ENCODE measurements at regions not wholly inside any gene's neighbourhood (a gene's known extent, or its start where the extent isn't known, plus 50 kb on each side); places are given as distances from the start of the nearest gene placed in this dataset.
"Not testable (repeated sequence)": the region's sequence is repeated elsewhere in the genome, so short reads cannot be mapped to it uniquely, and the experiment has no call there.

DNA sequence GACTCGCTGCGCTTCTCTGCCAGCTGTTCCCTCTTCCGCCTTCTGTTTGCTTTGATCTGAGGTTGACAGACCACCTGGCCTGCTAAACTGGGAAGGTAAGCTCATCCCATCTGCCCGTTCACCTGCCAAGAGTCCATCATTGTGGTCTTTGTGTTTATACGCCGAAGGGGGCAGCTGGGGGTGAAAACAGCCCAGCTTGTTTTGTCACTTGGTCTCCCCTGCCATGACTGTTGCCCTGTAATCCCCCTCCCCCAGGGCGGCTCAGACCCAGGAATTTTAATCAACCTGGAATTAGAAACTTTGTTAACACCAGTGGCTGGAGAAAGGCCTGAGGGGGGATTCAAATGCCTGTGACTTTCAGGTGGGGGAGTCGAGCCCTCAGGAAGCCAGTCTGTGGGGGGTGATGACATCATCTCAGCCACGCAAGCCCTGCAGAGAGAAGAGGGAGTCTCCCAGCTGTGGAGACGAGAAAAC, 333.3 kb downstream of the BCOR start:
- DNase-seq (ENCODE audit: low read depth in 2 of 2), result no peak

DNA sequence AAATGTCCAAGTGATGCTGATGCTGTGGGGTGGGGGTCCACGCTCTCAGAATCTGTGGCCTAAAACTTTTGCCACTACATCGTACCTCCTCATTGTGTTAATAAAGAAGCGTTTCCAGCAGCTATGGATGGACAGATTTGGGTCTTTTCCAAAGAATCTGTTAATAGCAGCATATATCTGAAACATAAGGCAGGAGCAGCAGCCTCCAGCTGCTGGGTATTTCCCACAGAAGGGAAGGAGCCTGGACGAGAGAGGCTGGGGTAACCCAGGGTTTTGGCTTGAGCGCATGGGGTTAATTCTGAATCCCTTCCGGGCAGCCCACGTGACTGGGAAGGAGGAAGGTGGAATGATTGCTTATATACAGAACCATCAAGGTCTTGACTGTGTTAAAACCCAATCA, 332.4 kb downstream of the BCOR start:
- DNase-seq (ENCODE audit: low read depth in 2 of 2), result no peak

DNA sequence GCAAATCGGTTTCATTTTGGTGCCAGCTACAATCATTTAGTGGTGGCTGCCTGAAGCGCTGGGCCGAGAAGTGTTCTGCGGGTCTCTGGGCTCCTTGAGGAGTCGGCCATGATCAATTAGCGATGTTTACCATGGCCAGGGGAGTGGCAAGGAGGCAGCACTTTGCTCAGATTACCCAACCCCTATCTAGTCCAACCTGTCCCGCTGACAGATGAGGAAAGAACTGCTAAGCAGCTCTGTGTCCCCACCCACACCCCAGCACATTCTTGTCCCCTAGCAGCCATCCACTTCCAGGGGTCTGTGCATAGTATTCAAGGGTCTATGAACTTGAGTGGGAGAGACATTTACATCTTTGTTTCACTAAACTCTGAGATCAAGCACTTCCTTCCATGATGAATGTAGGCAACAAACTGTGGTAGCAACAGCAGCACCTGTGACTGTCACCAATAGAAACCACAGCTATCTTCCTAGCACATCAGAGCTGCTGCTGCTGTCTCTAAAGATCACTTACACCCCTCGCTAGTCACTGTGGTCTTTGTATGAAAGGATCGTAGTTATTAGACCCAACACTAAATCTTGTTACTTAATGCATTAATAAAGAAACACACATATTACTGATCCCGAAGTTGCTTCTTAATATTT, 331.6 kb downstream of the BCOR start:
- DNase-seq (ENCODE audit: low read depth in 2 of 2), result no peak

DNA sequence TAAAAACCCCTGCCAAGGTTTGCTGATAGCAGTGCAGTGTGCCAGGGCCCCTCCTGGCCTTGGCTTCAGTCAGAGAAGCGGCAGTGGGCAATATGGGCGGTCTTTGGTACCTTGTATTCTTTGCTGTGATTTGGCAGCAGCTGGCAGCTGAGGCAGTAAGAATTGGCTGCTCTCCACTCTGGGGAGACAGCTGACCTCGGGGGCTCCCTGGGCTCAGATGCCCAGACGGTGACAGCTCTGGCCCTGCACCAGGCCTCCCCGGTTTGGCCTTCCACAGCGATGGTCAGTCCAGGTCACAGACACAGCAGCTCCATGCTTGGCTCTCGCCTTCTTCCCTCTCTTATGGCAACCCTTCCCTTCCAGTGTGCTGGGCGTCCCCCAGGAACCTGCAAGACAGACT, 330.9 kb downstream of the BCOR start:
- DNase-seq (ENCODE audit: low read depth in 2 of 2), result no peak

DNA sequence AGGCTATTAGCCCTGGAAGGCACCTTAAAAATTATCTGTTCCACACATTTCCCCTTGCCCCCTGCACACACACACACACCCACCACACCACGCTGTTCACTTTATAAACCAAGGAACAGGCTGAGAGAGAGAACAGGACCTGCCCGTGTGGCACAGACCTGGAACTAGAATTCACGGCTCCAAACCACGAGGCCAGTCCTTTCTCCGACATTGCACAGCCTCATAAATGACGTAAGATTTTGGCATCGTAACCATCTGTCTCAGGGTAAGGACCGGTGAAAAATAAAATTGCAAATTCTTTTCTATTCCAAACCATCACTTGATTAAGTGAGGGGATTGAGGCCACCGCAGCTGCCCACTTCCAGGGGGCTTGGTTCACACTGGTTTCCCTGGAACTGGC, 330.3 kb downstream of the BCOR start:
- DNase-seq (ENCODE audit: low read depth in 2 of 2), result no peak

DNA sequence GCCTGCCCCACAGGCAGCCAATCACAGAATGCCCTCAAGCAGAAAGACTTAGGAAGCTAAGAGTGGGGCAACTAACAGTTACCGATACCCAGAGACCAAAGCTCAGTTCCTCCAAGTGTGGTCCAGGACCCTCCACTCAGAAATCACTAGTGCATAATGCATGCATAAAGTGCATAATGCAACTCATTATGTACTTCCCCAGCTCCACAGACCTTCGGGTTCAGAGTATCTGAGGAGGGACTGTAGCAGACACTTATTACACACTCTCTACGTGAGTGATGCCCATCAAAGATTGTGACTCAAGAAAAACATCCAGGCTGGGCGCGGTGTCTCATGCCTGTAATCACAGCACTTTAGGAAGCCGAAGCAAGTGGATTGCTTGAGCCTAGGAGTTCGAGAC, 328.0 kb downstream of the BCOR start:
- no peak for DNase-seq (ENCODE audit: low read depth in 2 of 2)

DNA sequence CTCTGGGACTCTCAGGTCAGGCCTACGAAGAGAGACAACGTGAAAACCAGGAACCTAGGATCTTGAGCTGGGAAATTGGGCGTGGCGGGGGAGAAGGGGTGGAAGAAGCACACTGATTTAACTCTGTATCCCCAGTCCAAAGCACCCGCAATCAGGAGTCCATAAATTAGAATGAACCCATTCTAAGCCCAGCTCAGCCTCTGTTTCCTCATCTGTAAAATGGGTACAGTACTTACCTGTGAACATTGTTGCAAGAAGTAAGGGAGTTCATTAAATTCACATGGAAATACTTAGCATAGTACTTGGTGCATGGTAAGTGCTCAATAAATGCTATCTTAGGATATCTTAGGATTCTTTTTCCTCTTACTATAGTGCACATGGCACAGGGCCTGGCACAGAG, 326.7 kb downstream of the BCOR start:
- no peak for DNase-seq (ENCODE audit: low read depth in 2 of 2)

DNA sequence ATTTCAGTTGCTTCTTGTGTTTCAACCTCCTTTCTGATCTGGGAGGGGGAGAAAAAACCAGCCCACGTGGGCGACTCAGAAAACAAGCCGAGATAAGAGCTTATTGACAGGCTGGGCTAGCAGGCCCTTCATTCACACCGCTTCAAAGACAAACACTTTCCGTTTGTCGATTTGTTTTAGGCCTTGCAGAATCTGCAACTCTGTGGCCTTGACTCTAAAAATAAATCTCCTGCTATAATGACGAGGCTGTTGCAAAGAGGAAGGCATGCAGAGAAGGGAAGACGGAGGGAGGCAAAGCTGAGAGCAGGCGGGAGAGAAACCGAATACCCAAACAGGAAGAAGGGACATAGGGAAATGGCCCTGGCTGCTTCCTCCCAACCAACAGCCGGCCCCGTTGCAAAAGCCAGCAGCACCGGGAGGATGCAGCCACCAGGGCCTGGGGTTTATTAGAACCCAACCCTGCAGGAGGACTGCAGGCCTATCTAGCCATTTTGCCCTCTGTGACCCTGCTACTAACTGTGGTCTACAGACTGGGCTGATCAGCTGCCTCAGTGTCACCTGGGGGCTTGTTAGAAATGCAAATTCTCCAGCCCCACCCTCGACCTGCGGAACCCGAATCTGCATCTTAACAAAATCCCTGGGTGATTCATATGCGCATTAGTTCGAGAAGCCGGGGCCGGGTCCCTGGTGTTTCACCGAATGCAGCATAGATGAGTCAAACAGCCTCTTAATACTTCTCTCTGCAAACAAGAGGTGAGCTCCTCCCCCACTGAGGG, 325.5 kb downstream of the BCOR start:
- DNase-seq (ENCODE audit: low read depth in 2 of 2), result peak; percentile 53 to 54

DNA sequence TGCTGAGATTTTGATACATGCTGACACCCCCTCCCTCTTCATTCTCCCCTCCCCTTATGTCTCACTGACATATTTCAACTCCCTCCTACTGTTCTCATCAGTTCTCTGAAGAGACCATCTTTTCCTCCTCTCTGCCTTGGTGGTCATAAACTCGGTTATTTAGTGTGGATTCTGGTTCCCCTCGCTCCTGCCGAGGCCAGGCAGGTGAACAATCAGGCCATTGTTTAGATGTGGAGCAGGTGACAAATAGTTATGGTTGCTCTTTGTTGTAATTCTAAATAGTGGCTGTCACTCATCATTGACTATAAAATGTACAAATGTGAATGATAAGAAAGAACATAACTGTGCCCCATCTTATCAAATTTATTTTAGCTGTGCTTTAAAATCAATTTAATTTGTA, 324.6 kb downstream of the BCOR start:
- no peak for DNase-seq (ENCODE audit: low read depth in 2 of 2)

DNA sequence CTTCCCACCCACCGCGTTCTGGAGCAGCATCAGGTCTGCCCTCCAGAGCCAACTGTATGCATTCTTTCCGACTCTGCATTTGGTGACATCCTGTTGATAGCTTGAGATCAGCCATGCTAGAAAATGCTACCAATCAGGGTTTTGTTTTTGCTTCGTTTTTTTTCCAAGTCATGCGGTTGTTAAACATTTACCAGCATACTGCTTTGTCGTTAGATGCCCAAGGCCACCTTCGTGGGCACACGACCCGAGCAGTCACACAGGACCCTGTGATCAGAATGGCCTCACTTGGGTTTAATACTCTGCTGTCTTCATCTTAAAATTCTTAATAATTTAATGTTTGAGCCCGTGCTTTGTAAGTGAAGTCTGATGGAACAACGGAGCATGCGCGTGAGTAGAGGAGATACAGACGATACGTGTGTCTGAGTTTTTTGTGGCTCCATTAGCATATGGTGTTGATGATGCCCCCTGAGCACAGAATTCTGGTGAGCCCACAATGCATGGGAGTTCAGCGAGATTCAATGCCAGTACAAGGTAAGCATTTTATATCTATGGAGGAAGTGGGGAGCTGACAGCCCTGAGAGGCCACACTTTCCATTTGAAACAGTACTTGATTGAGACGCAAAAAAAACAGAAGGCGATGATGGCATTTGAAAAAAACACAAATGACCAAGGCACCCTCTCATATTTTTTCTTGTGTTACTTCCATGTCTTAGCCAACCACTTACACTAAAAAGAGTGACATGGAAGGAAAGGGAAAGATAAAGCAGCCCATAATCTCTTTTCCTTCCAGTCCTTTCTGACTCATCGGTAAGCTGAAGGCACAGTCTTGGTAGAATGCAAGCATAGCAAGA, 323.6 kb downstream of the BCOR start:
- no peak for DNase-seq (ENCODE audit: low read depth in 2 of 2)

DNA sequence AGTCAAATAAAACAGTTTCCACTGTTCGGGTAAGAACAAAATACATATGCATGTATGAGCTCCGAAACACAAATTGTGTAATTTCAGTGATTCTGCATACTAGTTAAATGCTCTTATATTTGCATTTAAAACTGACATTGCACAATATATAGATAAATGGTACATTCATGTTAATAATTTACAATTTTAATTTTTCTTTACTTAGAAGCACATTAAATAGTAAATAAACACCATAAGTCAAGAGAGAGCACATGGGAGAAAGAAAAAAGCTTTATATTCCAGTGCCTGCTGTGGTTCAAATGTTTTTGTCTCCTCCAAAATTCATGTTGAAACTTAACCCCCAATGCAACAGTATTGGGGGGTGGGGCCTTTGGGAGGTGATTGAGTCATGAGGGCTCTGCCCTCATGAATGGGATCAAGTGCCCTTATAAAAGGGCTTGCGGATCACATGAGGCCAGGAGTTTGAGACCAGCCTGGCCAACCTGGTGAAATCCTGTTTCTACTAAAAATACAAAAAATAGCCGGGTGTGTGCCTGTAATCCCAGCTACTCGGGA, 322.9 kb downstream of the BCOR start:
- no peak for DNase-seq (ENCODE audit: low read depth in 2 of 2)

DNA sequence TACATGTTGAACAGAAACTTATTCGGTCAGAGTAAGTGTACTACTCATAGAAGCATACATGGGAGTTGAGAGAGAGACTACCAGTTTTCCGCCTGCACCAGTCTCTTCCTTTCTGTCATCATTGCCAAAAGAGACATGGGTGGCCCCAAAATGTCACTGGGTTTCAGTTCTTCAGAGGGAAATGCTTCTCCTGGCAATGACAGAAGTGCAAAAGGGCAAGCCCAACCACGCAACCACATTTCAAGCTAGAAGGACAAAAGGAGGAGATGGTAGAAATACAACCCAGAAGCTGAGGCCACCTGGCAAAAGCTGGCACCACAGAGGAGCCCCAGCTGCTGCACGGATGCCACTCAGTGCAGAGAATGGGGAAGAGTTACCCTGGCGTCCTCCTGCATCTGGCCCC, 320.1 kb downstream of the BCOR start:
- DNase-seq (ENCODE audit: low read depth in 2 of 2), result no peak

DNA sequence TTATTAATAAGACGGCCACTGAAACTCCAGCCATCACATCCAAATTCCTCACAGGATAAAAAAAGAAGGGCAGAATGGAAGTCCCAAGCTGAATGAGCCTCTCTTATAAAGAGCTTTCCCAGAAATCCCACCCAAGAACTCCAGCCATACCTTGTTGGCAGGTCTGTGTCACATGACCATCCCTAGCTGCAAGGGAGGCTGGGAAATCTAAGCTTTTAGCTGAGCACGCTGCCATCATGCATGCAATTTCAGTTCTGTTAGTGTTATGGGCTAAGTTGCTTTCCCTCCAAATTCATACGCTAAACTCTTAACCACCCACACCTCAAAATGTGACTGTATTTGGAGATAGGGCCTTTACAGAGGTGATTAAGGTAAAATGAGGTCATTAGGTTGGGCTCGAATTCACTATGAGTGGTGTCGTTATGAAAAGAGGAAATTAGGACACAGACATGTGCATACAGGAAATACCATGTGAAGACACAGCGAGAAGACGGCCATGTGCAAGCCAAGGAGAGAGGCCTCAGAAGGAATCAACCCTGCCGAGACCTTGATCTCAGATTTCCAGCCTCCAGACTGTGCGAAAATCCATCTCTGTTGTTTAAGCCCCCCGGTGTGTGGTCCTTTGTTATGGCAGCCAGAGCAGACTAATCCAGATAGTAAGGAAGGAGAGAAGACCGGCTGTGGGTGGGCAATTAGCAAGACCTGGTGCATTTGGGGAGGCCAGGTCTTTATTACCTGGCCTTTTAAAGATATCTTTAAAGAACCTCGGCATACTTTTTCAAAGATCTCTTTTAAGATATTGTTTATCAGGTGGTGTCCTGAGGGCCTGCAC, 317.6 kb downstream of the BCOR start:
- no peak for DNase-seq (ENCODE audit: low read depth in 2 of 2)

DNA sequence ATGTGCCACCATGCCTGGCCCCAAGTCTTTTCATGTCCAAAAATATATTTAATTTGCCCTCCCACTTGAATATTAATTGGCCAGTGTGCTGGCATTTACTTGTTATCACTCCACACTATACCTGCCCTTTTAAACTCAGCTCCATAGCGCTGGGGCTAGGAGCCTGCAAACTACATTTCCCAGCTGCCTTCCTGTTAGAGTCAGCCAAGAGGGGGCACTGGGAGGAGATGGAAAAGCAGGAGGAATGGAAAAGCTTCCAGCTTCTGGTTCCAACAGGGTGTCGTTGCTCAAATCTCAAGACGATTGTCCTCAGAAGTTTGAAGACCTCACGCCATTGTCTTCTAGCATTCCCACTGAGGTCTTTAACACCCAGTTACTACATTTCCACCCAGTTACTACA, 315.5 kb downstream of the BCOR start:
- DNase-seq (ENCODE audit: low read depth in 2 of 2), result no peak

DNA sequence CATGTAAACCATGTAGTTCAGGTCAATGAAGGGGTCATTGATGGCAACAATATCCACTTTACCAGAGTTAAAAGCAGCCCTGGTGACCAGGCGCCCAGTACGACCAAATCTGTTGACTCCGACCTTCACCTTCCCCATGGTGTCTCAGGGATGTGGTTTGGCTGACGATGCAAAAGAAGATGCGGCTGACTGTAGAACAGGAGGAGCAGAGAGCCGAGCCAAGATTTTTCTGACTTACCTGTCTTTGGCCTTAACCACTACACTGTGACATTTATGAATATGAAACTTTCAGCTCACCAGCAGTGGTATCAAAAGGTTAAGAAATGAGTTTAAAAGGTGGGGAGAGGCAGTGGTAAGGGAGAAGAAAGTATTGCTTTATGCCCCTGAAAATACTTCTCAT, 309.8 kb downstream of the BCOR start:
- no peak for DNase-seq (ENCODE audit: low read depth in 2 of 2)

DNA sequence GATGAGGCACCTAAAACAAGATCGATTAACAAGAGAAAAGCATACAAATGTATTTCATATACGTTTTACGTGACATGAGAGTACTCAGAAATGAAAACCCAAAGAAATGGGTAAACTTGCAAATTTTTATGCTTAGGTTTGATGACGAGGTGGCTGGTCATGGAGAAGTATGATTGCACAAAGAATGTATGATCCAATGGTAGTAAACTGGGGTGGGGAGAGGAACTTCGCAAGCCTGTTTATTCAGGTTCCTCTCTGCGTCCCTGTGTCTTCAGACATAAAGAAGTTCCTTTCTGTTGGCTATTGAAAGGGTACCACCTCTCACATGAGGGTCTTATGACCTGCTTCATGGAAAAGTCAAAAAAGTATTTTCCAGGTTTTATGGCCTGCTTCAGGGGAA, 309.2 kb downstream of the BCOR start:
- no peak for DNase-seq (ENCODE audit: low read depth in 2 of 2)

DNA sequence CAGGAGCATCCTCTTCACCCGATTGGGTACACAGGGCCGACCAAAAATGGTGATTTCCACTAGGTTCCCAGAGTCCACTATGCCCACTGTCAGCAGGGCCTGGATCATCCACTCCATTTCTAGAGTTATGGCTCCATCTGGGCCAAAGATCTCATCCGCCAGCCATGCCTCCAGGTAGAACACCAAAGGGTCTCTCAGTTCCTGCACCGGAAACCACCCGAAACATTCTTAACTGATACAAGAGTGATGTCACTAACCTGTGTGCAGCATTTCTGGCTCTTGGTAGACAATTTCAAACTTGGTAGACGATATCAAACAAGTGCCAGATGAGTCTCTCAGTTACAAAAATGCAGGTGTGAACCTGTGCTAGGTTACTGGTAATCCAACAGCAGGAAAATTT, 306.1 kb downstream of the BCOR start:
- no peak for DNase-seq (ENCODE audit: low read depth in 2 of 2)

DNA sequence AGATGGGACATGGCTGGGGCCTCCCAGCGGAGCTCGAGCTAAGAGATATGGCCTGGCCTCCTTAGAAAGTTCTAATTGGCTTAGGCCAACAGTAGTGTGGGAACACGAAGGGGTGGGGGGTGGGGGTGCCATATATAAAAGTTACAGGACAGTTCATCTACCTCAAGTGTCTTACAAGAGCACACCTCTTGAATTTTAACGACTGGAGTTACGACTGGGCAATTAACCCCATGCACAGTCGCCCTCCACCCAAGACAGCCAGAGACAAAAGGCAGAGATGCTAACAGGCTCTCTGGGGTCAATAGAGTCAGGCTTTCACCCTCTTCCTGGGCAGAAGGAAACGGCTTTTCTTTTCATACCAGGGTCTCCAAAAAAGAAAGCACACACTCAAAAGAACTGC, 302.2 kb downstream of the BCOR start:
- no peak for DNase-seq (ENCODE audit: low read depth in 2 of 2)

DNA sequence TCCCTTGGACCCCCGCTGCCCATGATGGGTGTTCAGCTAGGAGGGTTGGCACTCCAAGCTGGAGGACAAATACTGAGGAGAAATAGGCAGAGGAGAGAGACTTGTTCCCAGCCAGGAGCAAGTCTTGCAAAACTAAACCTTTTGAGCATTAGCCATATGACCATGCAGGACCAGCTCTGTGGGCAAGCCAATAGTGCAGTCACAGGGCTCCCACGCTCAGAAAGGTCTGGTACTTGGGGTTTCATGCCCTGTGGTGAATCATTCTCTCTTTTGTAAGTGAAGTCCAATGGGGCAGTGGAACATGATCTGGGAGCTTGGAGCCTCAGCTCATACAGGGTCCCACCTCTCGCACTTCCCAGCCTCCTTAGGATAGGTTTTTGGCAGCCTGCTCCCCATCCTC, 300.9 kb downstream of the BCOR start:
- DNase-seq (ENCODE audit: low read depth in 2 of 2), result no peak

DNA sequence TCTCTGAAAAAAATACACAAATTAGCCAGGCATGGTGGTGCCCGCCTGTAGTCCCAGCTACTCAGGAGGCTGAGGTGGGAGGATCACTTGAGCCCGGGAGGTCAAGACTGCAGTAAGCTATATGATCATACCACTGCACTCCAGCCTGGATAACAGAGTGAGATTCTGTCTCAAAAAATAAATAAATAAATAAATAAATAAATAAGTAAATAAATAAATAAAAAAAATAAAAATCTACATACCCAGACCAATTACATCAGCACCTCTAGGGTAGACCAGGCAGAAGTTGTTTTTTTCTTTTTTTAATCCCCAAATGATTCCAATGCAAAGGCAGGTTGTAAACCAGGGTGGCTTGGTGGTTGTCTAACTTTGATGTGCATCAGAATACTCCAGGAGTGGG, 299.3 kb downstream of the BCOR start:
- not testable (repeated sequence) for DNase-seq (ENCODE audit: low read depth in 2 of 2)

DNA sequence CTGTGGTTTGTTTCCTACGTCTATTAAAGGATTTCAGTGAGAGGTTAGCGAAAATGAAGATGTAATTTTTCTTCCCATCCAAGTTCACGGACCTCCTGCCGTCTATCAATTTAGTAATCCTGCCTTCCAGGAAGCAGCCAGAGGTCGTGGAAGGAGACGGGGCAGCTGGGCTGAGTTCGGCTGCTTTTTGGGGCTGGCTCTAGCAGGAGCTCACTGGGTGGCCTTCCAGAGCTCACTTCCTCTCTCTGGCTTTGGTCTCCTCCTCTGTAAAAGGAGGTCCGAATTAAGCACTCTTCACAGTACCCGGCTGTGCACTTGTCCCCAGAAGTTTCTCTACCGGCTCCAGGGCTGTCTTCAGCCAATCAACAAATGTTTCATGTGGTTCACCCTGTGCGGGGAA, 295.4 kb downstream of the BCOR start:
- no peak for DNase-seq (ENCODE audit: low read depth in 2 of 2)

All from activated CD4-positive, alpha-beta T cell treated with anti-CD3 and anti-CD28 coated beads for 24 hours (primary cell).